Lower leg skin (tissue), 3 donors: ENCODE measurements at regions not wholly inside any gene's neighbourhood (a gene's known extent, or its start where the extent isn't known, plus 50 kb on each side); places are given as distances from the start of the nearest gene placed in this dataset.

Experiments used
- POLR2A ChIP-seq, 2 donors: fragments of 450-650 bp; IDR thresholded peaks; one replicate each; pipeline ENCODE4 v1.6.1; 2016 to 2017; ENCODE audit warnings: antibody characterized with exemption in 2 of 2, mild to moderate bottlenecking in 1 of 2, moderate library complexity in 1 of 2
- TF ChIP-seq, protein P1 (sequence below), 3 donors: fragments of 450-650 bp; IDR thresholded peaks; one replicate each; pipeline ENCODE4 v1.5.1; 2016; ENCODE audit warnings: antibody characterized with exemption in 3 of 3, mild to moderate bottlenecking in 3 of 3, moderate library complexity in 2 of 3

DNA sequence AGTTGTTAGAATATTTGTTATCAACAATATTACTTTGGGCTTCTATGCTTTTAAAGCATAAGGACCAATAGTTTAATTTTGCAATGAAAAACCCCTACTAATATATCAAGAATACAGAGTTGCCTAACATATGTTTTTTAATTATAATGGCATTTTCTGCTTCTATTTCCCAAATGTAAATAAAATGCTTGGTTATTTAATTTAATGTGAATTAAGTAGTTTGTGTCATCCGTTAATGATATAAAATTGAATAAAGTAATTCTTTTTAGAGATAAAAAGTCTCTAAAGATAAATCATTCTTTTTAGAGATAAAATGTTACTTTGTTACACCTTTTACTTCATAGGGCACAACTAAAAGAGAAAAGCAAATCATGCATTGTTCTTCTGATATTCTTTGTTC is 583.7 kb upstream of the ADGRL2 start:
- TF ChIP-seq, protein P1, sequence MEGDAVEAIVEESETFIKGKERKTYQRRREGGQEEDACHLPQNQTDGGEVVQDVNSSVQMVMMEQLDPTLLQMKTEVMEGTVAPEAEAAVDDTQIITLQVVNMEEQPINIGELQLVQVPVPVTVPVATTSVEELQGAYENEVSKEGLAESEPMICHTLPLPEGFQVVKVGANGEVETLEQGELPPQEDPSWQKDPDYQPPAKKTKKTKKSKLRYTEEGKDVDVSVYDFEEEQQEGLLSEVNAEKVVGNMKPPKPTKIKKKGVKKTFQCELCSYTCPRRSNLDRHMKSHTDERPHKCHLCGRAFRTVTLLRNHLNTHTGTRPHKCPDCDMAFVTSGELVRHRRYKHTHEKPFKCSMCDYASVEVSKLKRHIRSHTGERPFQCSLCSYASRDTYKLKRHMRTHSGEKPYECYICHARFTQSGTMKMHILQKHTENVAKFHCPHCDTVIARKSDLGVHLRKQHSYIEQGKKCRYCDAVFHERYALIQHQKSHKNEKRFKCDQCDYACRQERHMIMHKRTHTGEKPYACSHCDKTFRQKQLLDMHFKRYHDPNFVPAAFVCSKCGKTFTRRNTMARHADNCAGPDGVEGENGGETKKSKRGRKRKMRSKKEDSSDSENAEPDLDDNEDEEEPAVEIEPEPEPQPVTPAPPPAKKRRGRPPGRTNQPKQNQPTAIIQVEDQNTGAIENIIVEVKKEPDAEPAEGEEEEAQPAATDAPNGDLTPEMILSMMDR (IDR thresholded peaks at IDR 0.05) = no peak
- TF ChIP-seq POLR2A (IDR thresholded peaks at IDR 0.05) = no peak
